ENCODE measurements at regions not wholly inside any gene's neighbourhood (a gene's known extent, or its start where the extent isn't known, plus 50 kb on each side); places are given as distances from the start of the nearest gene placed in this dataset.

- no peak overlapping the region for H3K4me3 ChIP-seq (ENCODE audit: low read depth, low read length)
- TF ChIP-seq CTCF (IDR thresholded peaks at IDR 0.05; ENCODE audit: low read depth, low read length), result no peak
These were observed 151.2 kb upstream of the TNR start for GRCh38 chr1:175894581-175894980.

GRCh38 chr1:175893192-175893591 lies 149.8 kb upstream of the TNR start:
- TF ChIP-seq CTCF (IDR thresholded peaks at IDR 0.05; ENCODE audit: low read depth, low read length), result no peak
- no peak overlapping the region for H3K4me3 ChIP-seq (ENCODE audit: low read depth, low read length)

GRCh38 chr1:175892686-175893085 lies 149.3 kb upstream of the TNR start:
- no peak for TF ChIP-seq CTCF (IDR thresholded peaks at IDR 0.05; ENCODE audit: low read depth, low read length)

GRCh38 chr1:175891783-175892309 lies 148.5 kb upstream of the TNR start:
- no peak overlapping the region for H3K4me3 ChIP-seq (ENCODE audit: low read depth, low read length)
- no peak for TF ChIP-seq CTCF (IDR thresholded peaks at IDR 0.05; ENCODE audit: low read depth, low read length)

More at GRCh38 chr1:175892686-175893085, 149.3 kb upstream of the TNR start:
- H3K4me3 ChIP-seq (ENCODE audit: low read depth, low read length), result no peak overlapping the region

- no peak for TF ChIP-seq CTCF (IDR thresholded peaks at IDR 0.05; ENCODE audit: low read depth, low read length)
- no peak overlapping the region for H3K4me3 ChIP-seq (ENCODE audit: low read depth, low read length)
These were observed 147.6 kb upstream of the TNR start for GRCh38 chr1:175890958-175891357.

GRCh38 chr1:175889848-175890247 lies 146.5 kb upstream of the TNR start:
- H3K4me3 ChIP-seq (ENCODE audit: low read depth, low read length), result no peak overlapping the region
- no peak for TF ChIP-seq CTCF (IDR thresholded peaks at IDR 0.05; ENCODE audit: low read depth, low read length)

GRCh38 chr1:175888996-175889395 lies 145.6 kb upstream of the TNR start:
- TF ChIP-seq CTCF (IDR thresholded peaks at IDR 0.05; ENCODE audit: low read depth, low read length), result no peak
- H3K4me3 ChIP-seq (ENCODE audit: low read depth, low read length), result no peak overlapping the region
